ENCODE measurements at regions not wholly inside any gene's neighbourhood (a gene's known extent, or its start where the extent isn't known, plus 50 kb on each side); places are given as distances from the start of the nearest gene placed in this dataset.
A peak's percentile ranks its signal among the peaks of the same experiment; 100 is the strongest.
"Not testable (repeated sequence)": the region's sequence is repeated elsewhere in the genome, so short reads cannot be mapped to it uniquely, and the experiment has no call there.

GRCh38 chr12:31906557-31907301, 52.5 kb upstream of the RESF1 start:
- DNase-seq = no peak

DNA sequence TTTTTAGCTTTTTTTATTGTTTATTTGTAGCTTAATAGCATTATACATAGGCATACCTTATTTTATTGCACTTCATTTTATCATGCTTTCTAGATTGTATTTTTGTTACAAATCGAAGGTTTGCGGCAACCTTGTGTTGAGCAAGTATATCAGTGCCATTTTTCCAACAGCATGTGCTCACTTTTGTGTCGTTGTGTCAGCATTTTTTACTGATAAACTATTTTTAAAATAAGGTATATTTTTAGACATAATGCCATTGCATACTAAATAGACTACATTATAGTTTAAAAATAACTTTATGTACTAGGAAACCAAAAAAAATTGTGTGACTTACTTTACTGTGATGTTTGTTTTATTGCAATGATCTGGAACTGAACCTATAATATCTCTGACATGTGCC, 56.2 kb upstream of the RESF1 start:
- DNase-seq = no peak

- no peak for DNase-seq
Measured at GRCh38 chr12:31900271-31900670, 58.9 kb upstream of the RESF1 start.

- no peak for DNase-seq
Measured at GRCh38 chr12:31899109-31899508, 60.1 kb upstream of the RESF1 start.

DNA sequence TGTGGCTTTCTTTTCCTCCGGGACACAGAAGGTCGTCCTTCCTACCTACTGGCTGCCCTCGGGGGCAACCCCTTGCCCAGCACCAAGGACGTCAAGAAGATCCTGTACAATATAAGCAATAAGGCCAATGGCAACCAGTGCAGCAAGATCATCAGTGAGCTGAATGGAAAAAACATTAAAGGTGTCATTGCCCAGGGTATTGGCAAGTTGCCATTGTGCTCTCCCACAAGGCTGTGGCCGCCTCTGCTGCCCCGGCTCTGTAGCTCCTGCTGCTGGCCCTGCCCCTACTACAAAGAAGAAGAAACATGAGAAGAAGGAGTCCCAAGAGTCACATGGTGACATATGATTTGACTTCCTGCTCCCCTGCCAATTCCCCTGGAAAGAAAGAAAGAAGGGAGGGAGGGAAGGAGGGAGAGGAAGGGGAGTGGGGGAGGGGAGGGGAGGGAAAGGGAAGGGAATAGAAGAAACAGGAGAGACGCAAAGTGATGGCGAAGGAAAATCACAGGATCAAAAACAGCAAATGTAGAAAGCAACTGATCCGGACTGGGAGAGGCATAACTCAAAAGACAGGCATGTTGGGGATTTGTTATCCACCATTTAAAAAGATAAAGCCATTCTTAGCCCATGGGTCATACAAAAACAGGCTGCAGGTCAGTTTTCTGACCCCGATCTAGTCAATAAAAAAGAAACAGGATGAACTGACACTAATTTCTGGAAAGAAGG, 61.3 kb upstream of the RESF1 start:
- DNase-seq = peak; percentile 83

GRCh38 chr12:31897092-31897491, 62.1 kb upstream of the RESF1 start:
- not testable (repeated sequence) for DNase-seq

DNA sequence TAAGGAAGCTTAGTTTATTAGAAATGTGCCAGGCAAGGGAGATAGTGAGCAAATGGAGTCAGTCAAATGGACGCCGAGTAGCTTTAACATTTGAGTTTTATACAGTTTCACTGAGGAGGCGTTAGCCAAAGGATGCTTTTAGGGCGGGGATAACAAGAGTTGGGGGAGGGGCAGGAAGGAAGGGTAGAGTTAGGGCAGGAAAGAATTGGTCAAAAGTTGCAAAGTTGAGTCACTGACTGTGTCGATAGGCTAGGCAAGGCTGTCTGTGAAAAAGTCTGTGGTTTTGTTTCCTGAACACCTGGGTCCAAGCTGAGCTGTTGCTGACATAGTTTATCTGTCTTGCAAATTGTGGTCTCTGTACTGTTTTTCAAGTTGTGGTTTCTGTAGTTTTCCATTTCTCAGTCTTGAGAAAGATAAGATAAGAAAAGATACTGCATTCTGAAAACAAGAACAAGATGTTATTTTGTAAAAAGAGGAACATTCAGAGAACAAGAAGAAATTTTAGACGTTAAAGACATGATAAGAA, 62.6 kb upstream of the RESF1 start:
- DNase-seq = no peak

GRCh38 chr12:31895449-31896150, 63.6 kb upstream of the RESF1 start:
- DNase-seq = no peak

GRCh38 chr12:31890295-31891285, 68.6 kb upstream of the RESF1 start:
- no peak for DNase-seq

GRCh38 chr12:31887109-31887811, 72.0 kb upstream of the RESF1 start:
- DNase-seq = no peak

DNA sequence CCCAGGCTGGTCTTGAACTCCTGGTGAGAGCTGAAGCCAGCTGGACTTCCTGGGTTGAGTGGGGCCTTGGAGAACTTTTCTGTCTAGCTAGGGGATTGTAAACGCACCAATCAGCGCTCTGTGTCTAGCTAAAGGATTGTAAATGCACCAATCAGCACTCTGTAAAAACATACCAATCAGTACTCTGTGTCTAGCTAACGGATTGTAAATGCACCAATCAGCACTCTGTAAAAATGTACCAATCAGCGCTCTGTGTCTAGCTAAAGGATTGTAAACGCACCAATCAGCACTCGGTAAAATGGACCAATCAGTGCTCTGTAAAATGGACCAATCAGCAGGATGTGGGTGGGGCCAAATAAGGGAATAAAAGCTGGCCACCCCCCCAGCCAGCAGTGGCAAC, 76.5 kb upstream of the RESF1 start:
- DNase-seq = not testable (repeated sequence)

DNA sequence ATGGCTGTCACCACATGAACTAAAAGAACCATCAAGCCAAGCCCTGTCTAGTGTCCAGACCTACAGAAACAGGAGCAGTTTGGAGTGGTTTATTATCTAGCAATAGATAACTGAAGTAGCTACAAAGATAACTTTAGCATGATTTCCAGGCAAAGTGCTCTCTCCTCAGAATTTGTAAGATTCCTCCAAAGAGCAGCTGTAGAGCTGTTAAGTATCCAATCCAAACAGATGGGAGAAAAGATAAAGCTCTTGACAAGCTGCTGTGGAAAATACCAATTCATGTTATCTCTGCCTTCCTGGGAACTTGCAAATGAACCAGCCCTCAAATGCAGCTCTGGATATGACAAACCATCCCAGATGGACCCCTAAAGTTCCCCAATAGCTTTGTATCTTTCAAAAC, 78.9 kb upstream of the RESF1 start:
- DNase-seq = no peak

GRCh38 chr12:31877884-31878283, 81.3 kb upstream of the RESF1 start:
- no peak for DNase-seq

DNA sequence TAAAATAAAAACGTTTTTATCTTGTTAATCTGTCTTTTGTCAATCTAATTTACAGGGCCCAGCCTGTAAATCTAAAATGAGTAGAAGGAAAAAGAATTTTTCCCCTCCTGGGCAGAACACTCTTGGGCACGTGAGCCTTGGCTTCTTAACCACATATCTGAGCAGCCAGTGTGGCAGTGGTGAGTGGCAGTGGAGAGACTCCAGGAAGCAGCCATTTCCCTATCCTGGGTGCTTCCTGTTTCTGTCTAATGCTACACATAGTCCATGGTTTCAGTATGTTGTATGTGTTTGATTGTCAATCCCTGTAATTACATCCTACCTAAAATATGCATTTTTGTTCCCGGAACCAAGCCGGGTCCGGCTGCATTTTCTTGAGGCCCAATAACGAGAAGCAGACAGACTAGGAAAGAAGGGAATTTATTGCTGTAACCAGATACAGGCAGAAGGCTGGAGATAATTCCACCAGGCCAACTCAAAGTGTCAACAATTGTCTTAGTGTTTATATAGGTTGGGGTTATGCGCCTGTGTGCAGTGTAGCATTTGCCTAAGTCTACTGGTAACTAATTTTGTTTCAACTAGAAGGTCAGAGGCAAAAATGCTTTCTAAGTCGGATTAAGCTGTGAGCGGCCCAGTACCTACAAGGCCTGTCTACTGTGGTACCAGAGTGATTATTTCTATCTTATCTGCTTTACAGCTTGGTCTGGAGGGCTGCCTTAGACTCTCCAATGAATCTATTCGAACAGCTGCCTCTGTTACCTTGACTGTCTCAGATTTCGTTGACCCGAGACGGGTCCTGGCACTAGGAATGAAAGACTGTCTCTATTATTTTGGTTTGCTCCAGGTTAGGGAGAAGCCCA, 82.4 kb upstream of the RESF1 start:
- peak; percentile 19 for DNase-seq

DNA sequence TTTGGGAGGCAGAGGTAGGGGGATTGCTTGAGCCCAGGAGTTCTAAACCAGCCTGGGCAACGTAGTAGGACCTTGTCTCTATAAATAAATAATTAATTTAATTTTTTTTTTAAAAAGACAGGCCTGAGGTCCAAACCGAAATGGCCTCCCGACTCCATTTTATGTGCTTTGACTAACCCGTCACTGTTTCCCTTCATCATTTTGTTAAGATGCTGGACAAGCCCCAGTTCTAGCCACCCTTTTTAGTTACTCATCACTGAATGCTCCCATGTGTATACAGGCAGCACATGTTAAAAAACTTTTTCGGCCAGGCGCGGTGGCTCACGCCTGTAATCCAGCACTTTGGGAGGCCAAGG, 83.6 kb upstream of the RESF1 start:
- DNase-seq = no peak

GRCh38 chr12:31874961-31875608, 84.1 kb upstream of the RESF1 start:
- no peak for DNase-seq

- DNase-seq = no peak
Measured at GRCh38 chr12:31872831-31873604, 86.2 kb upstream of the RESF1 start.

- no peak for DNase-seq
Measured at GRCh38 chr12:31869972-31870371, 89.2 kb upstream of the RESF1 start.

- DNase-seq = peak; percentile 72
Measured at GRCh38 chr12:31868965-31869364, 90.2 kb upstream of the RESF1 start.

All from NCI-H2029 (cell line).